A673 (cell line): ENCODE measurements at regions not wholly inside any gene's neighbourhood (a gene's known extent, or its start where the extent isn't known, plus 50 kb on each side); places are given as distances from the start of the nearest gene placed in this dataset.

ENCODE experiments used
- EZH2 ChIP-seq: fragments of 200-600 bp; sonication (generic); IDR thresholded peaks from 2 replicates; pipeline ENCODE4 v1.6.1; 2017; ENCODE audit warnings: borderline replicate concordance, low read depth, mild to moderate bottlenecking, mixed read lengths, antibody characterized with exemption, low read length; ENCODE audit not compliant: poor library complexity, severe bottlenecking
- TF ChIP-seq, protein P1 (sequence below): fragments of 300-800, 200-600 bp; sonication (generic); conservative IDR thresholded peaks from 2 replicates; pipeline ENCODE4 v1.5.1; 2017; ENCODE audit warnings: low read depth, mild to moderate bottlenecking, antibody characterized with exemption, low read length, moderate library complexity, mixed read lengths

DNA sequence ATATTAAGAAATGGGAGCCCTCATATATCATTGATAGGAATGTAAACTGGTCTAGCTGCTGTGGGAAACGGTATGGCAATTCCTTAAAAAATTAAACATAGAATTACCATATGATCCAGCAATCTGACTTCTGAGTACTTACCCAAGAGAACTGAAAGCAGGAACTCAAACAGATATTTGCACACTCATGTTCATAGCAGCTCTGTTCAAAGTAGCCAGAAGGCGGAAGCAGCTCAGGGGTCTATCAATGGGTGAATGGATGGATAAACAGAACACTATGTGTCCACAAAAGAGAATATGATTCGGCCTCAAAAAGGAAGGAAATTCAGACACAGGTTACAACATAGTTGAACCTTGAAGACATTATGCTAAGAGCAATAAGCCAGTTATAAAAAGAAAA lies 135.7 kb upstream of the NDUFV2 start:
- TF ChIP-seq, protein P1, sequence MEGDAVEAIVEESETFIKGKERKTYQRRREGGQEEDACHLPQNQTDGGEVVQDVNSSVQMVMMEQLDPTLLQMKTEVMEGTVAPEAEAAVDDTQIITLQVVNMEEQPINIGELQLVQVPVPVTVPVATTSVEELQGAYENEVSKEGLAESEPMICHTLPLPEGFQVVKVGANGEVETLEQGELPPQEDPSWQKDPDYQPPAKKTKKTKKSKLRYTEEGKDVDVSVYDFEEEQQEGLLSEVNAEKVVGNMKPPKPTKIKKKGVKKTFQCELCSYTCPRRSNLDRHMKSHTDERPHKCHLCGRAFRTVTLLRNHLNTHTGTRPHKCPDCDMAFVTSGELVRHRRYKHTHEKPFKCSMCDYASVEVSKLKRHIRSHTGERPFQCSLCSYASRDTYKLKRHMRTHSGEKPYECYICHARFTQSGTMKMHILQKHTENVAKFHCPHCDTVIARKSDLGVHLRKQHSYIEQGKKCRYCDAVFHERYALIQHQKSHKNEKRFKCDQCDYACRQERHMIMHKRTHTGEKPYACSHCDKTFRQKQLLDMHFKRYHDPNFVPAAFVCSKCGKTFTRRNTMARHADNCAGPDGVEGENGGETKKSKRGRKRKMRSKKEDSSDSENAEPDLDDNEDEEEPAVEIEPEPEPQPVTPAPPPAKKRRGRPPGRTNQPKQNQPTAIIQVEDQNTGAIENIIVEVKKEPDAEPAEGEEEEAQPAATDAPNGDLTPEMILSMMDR = no peak
- no peak for TF ChIP-seq EZH2
